Thymus (tissue), 11 donors: ENCODE measurements at regions not wholly inside any gene's neighbourhood (a gene's known extent, or its start where the extent isn't known, plus 50 kb on each side); places are given as distances from the start of the nearest gene placed in this dataset.

Source experiments
- DNase-seq, 9 donors: peaks; one replicate each; pipeline ENCODE4 v3.0.0-alpha.2; 2013; ENCODE audit warnings: low spot score in 9 of 9, low read depth in 6 of 9, missing footprints in 1 of 9
- H3K27ac ChIP-seq, 2 donors: one replicate each; pipeline ENCODE4 v1.5.1; 2013; ENCODE audit warnings: control low read depth in 1 of 2, low read depth in 1 of 2, low read length in 1 of 2, mild to moderate bottlenecking in 1 of 2, moderate library complexity in 1 of 2
- H3K27me3 ChIP-seq, 2 donors: one replicate each; pipeline ENCODE4 v1.5.1; 2013; ENCODE audit warnings: low read length in 1 of 2; ENCODE audit not compliant: control insufficient read depth in 2 of 2, insufficient read depth in 1 of 2
- H3K36me3 ChIP-seq, 2 donors: one replicate each; pipeline ENCODE4 v1.5.1; 2013; ENCODE audit warnings: low read length in 1 of 2, mild to moderate bottlenecking in 1 of 2, moderate library complexity in 1 of 2; ENCODE audit not compliant: control insufficient read depth in 2 of 2, insufficient read depth in 2 of 2
- H3K4me1 ChIP-seq, 2 donors: one replicate each; pipeline ENCODE4 v1.5.1; 2013; ENCODE audit warnings: low read length in 2 of 2; ENCODE audit not compliant: control insufficient read depth in 2 of 2, insufficient read depth in 2 of 2
- H3K4me3 ChIP-seq, 2 donors: one replicate each; pipeline ENCODE4 v1.5.1; 2013; ENCODE audit warnings: low read length in 2 of 2, control low read depth in 1 of 2, mild to moderate bottlenecking in 1 of 2
- H3K9me3 ChIP-seq, 2 donors: one replicate each; pipeline ENCODE4 v1.5.1; 2013; ENCODE audit warnings: low read length in 1 of 2, mild to moderate bottlenecking in 1 of 2; ENCODE audit not compliant: control insufficient read depth in 2 of 2, insufficient read depth in 1 of 2
- WGBS: extraction: QIAGEN DNeasy Blood & Tissue Kit; methylation state at CpG from one replicate; pipeline ENCODE4 v1.1.7; 2013; 5-methylcytosine and 5-hydroxymethylcytosine counted together
- donor health status: healthy.

- H3K27ac ChIP-seq: no peak overlapping the region
- DNase-seq: no peak
- no peaks in the 10 kb centered on the region for H3K4me1 ChIP-seq
- H3K9me3 ChIP-seq: no peaks in the 10 kb centered on the region
- no peak overlapping the region for H3K4me3 ChIP-seq
- no peaks in the 10 kb centered on the region for H3K27me3 ChIP-seq
- H3K36me3 ChIP-seq: no peaks in the 10 kb centered on the region
Observed at GRCh38 chr6:91824331-91824730, 1237.5 kb upstream of the MAP3K7 start.

- Histone ChIP-seq H3K4me1 (no peaks in the 10 kb centered on the region), H3K36me3 (no peaks in the 10 kb centered on the region), H3K27ac (no peak overlapping the region), H3K9me3 (no peaks in the 10 kb centered on the region), H3K4me3 (no peak overlapping the region), H3K27me3 (no peaks in the 10 kb centered on the region)
- no peak for DNase-seq
Observed at GRCh38 chr6:91822581-91822980, 1235.7 kb upstream of the MAP3K7 start.

- Histone ChIP-seq H3K4me1 (no peaks in the 10 kb centered on the region), H3K27ac (no peak overlapping the region), H3K36me3 (no peaks in the 10 kb centered on the region), H3K9me3 (peaks cover 0 to 5% of the 10 kb centered on the region in 2 donors), H3K4me3 (no peak overlapping the region), H3K27me3 (no peaks in the 10 kb centered on the region)
- WGBS: 98% methylated on average over 18 of the region's 18 CpGs
- DNase-seq: no peak
Observed at GRCh38 chr6:91816335-91816734, 1229.5 kb upstream of the MAP3K7 start.

- Histone ChIP-seq H3K4me1 (no peaks in the 10 kb centered on the region), H3K4me3 (no peak overlapping the region), H3K36me3 (no peaks in the 10 kb centered on the region), H3K27ac (no peak overlapping the region), H3K27me3 (no peaks in the 10 kb centered on the region), H3K9me3 (peaks cover 0 to 5% of the 10 kb centered on the region in 2 donors)
- no peak for DNase-seq
- WGBS: 44% methylated on average over 3 of the region's 3 CpGs
Observed at GRCh38 chr6:91813641-91814040, 1226.8 kb upstream of the MAP3K7 start.

- Histone ChIP-seq H3K27ac (no peak overlapping the region), H3K4me3 (no peak overlapping the region), H3K4me1 (no peaks in the 10 kb centered on the region), H3K27me3 (no peaks in the 10 kb centered on the region), H3K9me3 (peaks cover 0 to 5% of the 10 kb centered on the region in 2 donors), H3K36me3 (no peaks in the 10 kb centered on the region)
- DNase-seq: no peak
- WGBS: 11% methylated on average over 1 of the region's 1 CpG
Observed at GRCh38 chr6:91812596-91813274, 1225.9 kb upstream of the MAP3K7 start.

GRCh38 chr6:91804981-91805380 lies 1218.1 kb upstream of the MAP3K7 start:
- DNase-seq: no peak
- 96% methylated on average over 3 of the region's 3 CpGs for WGBS
- Histone ChIP-seq H3K27me3 (no peaks in the 10 kb centered on the region), H3K36me3 (no peaks in the 10 kb centered on the region), H3K9me3 (no peaks in the 10 kb centered on the region), H3K4me3 (no peak overlapping the region), H3K4me1 (no peaks in the 10 kb centered on the region), H3K27ac (no peak overlapping the region)

GRCh38 chr6:91802431-91802830 lies 1215.6 kb upstream of the MAP3K7 start:
- WGBS: 90% methylated on average over 1 of the region's 1 CpG
- Histone ChIP-seq H3K27ac (no peak overlapping the region), H3K4me3 (no peak overlapping the region), H3K4me1 (no peaks in the 10 kb centered on the region), H3K27me3 (no peaks in the 10 kb centered on the region), H3K9me3 (no peaks in the 10 kb centered on the region), H3K36me3 (no peaks in the 10 kb centered on the region)
- DNase-seq: no peak

- Histone ChIP-seq H3K4me3 (no peak overlapping the region), H3K4me1 (no peaks in the 10 kb centered on the region), H3K36me3 (no peaks in the 10 kb centered on the region), H3K27ac (no peak overlapping the region), H3K9me3 (no peaks in the 10 kb centered on the region), H3K27me3 (no peaks in the 10 kb centered on the region)
- no peak for DNase-seq
- WGBS: 97% methylated on average over 1 of the region's 1 CpG
Observed at GRCh38 chr6:91796603-91797002, 1209.7 kb upstream of the MAP3K7 start.

- H3K36me3 ChIP-seq: no peaks in the 10 kb centered on the region
- no peak for DNase-seq
- H3K27me3 ChIP-seq: no peaks in the 10 kb centered on the region
- no peaks in the 10 kb centered on the region for H3K9me3 ChIP-seq
- H3K4me1 ChIP-seq: no peaks in the 10 kb centered on the region
- 92% methylated on average over 2 of the region's 2 CpGs for WGBS
- no peak overlapping the region for H3K27ac ChIP-seq
- H3K4me3 ChIP-seq: no peak overlapping the region
Observed at GRCh38 chr6:91788501-91788900, 1201.6 kb upstream of the MAP3K7 start.
